Sigmoid colon (tissue), 4 donors: ENCODE measurements at regions not wholly inside any gene's neighbourhood (a gene's known extent, or its start where the extent isn't known, plus 50 kb on each side); places are given as distances from the start of the nearest gene placed in this dataset.

Experiments
- CTCF ChIP-seq, 4 experiments: fragments of 450-650 bp in 3 of 4; fragments of 200-600 bp in 1 of 4; IDR thresholded peaks; one replicate each; pipeline ENCODE4 v1.5.1; 2016 to 2019; ENCODE audit warnings: antibody characterized with exemption in 4 of 4, mild to moderate bottlenecking in 3 of 4, moderate library complexity in 2 of 4
- EP300 ChIP-seq, 4 donors: sonication (generic); formaldehyde crosslinking; IDR thresholded peaks; one replicate each; pipeline ENCODE4 v1.6.1; 2017; ENCODE audit warnings: antibody characterized with exemption in 4 of 4
- POLR2A ChIP-seq, 2 donors: fragments of 450-650 bp; IDR thresholded peaks; one replicate each; pipeline ENCODE4 v1.6.1; 2016; ENCODE audit warnings: antibody characterized with exemption in 2 of 2, mild to moderate bottlenecking in 2 of 2, moderate library complexity in 2 of 2
- POLR2AphosphoS5 ChIP-seq, 4 donors: sonication (generic); formaldehyde crosslinking; IDR thresholded peaks; one replicate each; pipeline ENCODE4 v1.6.1; 2017; ENCODE audit warnings: antibody characterized with exemption in 4 of 4

GRCh38 chr2:5057891-5058351, 634.3 kb upstream of the SOX11 start:
- no peak for TF ChIP-seq CTCF (IDR thresholded peaks at IDR 0.05)
- TF ChIP-seq EP300 (IDR thresholded peaks at IDR 0.05), result no peak
- no peak for TF ChIP-seq POLR2A (IDR thresholded peaks at IDR 0.05)
- TF ChIP-seq POLR2AphosphoS5 (IDR thresholded peaks at IDR 0.05), result no peak
